GM12872 (cell line): ENCODE measurements at regions not wholly inside any gene's neighbourhood (a gene's known extent, or its start where the extent isn't known, plus 50 kb on each side); places are given as distances from the start of the nearest gene placed in this dataset.

Experiments
- TF ChIP-seq, protein P1 (sequence below): IDR thresholded peaks from 3 replicates; pipeline ENCODE4 v1.5.1; 2011; ENCODE audit warnings: low read depth, mild to moderate bottlenecking, low read length, moderate library complexity; ENCODE audit not compliant: insufficient read depth

DNA sequence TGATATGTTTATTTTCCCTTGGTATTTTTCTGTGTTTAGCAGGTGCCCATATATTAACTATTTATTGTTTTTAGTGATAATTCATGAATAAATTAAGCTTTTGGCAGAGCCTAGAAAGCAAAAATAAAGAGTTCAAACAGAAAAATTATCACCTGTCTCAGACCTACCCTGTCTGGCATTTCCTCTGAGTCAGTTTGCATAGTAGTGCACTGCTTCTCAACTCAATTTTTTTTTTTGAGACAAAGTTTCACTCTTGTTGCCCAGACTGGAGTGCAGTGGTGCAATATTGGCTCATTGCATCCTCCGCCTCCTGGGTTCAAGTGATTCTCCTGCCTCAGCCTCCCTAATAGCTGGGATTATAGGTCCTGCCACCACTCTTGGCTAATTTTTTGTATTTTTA lies 793.9 kb downstream of the SUCLG1 start:
- TF ChIP-seq, protein P1, sequence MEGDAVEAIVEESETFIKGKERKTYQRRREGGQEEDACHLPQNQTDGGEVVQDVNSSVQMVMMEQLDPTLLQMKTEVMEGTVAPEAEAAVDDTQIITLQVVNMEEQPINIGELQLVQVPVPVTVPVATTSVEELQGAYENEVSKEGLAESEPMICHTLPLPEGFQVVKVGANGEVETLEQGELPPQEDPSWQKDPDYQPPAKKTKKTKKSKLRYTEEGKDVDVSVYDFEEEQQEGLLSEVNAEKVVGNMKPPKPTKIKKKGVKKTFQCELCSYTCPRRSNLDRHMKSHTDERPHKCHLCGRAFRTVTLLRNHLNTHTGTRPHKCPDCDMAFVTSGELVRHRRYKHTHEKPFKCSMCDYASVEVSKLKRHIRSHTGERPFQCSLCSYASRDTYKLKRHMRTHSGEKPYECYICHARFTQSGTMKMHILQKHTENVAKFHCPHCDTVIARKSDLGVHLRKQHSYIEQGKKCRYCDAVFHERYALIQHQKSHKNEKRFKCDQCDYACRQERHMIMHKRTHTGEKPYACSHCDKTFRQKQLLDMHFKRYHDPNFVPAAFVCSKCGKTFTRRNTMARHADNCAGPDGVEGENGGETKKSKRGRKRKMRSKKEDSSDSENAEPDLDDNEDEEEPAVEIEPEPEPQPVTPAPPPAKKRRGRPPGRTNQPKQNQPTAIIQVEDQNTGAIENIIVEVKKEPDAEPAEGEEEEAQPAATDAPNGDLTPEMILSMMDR = no peak

DNA sequence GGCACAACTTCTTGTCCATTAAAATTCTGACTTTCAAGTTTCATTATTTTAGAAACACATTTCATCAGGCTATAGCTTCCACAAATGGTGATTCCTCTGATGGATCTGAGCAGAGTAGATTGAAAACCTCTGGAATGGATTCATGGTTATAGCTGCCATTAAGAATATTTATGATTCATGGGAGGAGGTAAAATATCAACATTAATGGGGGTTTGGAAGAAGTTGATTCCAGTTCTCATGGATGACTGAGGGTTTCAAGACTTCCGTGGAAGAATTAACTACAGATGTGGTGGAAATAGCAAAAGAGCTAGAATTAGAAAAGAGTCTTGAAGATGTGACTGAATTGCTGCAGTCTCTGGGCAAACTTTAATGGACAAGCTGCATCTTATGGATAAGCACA lies 797.4 kb downstream of the SUCLG1 start:
- TF ChIP-seq, protein P1 = no peak

- TF ChIP-seq, protein P1 = no peak
These were observed 804.9 kb downstream of the SUCLG1 start for GRCh38 chr2:83654091-83654611.

- TF ChIP-seq, protein P1 = no peak
These were observed 808.2 kb downstream of the SUCLG1 start for GRCh38 chr2:83650898-83651297.

DNA sequence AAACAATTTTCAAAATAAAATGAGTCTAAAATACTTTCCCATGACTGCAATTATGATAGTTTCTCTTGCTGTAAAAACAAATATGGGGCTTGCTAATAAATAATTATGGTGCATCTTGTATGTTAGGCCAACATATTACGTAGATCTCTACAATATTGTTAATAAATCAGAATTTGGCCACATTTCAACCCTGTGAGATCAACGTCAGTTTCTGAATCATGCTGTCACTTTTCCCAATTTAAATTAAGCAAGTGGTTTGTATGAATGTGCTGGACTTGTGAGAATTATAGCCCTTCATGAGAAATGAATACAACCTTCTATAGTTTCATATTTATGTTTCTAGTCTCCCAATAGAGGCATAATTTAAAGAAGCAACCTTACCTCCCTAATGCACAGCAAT lies 808.9 kb downstream of the SUCLG1 start:
- TF ChIP-seq, protein P1 = no peak

DNA sequence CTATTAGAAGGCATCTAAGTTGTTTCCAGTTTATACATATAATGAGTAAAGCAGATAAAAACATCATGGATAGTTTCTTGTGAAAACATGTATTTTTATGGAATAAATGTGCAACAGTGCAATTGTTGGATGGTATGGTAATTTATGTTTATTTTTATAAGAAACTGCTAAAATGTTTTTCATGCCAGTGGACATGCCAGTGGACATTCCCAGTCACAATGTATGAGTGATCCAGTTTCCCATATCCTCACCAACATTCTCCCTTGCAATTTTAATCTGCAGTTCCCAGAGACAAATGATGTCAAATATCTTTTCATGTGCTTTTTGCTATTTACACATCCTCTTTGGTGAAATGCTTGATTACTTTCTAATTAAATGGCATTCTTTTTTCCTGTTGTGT lies 818.6 kb downstream of the SUCLG1 start:
- TF ChIP-seq, protein P1 = no peak

DNA sequence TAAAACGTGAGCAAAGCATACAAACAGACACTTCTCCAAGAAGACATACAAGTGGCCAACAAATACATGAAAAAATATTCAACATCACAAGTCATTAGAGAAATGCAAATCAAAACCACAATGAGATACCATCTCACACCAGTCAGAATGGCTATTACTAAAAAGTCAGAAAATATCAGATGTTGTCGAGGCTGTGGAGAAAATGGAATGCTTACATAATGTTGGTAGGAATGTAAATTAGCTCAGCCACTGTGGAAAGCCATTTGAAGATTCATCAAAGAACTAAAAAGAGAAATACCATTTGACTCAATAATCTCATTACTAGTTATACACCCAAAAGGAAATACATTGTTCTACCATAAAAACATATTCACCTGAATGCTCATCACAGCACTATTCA lies 825.7 kb downstream of the SUCLG1 start:
- TF ChIP-seq, protein P1 = no peak
